ENCODE measurements at regions not wholly inside any gene's neighbourhood (a gene's known extent, or its start where the extent isn't known, plus 50 kb on each side); places are given as distances from the start of the nearest gene placed in this dataset.

DNA sequence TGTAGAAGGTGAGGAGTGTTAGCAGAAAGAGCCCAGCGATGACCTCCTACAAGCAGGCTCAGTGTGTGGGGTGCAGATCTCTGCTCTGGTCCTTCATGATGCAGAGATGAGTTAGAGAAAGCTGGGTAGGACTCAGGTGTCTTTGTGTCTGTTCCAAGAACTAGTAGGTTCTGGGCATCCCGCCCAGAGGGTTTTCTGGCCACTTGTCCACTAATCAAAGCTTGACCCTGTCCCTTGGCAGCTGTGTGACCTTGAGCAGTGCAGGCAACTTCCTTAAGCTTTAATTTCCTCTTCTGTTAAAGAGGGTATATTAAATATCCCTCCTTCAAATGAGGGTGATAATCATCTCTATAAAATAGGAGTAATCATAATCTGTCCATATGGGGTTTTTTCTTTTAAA is 54.7 kb upstream of the WNT4 start (continued):
- TF ChIP-seq, protein P1, sequence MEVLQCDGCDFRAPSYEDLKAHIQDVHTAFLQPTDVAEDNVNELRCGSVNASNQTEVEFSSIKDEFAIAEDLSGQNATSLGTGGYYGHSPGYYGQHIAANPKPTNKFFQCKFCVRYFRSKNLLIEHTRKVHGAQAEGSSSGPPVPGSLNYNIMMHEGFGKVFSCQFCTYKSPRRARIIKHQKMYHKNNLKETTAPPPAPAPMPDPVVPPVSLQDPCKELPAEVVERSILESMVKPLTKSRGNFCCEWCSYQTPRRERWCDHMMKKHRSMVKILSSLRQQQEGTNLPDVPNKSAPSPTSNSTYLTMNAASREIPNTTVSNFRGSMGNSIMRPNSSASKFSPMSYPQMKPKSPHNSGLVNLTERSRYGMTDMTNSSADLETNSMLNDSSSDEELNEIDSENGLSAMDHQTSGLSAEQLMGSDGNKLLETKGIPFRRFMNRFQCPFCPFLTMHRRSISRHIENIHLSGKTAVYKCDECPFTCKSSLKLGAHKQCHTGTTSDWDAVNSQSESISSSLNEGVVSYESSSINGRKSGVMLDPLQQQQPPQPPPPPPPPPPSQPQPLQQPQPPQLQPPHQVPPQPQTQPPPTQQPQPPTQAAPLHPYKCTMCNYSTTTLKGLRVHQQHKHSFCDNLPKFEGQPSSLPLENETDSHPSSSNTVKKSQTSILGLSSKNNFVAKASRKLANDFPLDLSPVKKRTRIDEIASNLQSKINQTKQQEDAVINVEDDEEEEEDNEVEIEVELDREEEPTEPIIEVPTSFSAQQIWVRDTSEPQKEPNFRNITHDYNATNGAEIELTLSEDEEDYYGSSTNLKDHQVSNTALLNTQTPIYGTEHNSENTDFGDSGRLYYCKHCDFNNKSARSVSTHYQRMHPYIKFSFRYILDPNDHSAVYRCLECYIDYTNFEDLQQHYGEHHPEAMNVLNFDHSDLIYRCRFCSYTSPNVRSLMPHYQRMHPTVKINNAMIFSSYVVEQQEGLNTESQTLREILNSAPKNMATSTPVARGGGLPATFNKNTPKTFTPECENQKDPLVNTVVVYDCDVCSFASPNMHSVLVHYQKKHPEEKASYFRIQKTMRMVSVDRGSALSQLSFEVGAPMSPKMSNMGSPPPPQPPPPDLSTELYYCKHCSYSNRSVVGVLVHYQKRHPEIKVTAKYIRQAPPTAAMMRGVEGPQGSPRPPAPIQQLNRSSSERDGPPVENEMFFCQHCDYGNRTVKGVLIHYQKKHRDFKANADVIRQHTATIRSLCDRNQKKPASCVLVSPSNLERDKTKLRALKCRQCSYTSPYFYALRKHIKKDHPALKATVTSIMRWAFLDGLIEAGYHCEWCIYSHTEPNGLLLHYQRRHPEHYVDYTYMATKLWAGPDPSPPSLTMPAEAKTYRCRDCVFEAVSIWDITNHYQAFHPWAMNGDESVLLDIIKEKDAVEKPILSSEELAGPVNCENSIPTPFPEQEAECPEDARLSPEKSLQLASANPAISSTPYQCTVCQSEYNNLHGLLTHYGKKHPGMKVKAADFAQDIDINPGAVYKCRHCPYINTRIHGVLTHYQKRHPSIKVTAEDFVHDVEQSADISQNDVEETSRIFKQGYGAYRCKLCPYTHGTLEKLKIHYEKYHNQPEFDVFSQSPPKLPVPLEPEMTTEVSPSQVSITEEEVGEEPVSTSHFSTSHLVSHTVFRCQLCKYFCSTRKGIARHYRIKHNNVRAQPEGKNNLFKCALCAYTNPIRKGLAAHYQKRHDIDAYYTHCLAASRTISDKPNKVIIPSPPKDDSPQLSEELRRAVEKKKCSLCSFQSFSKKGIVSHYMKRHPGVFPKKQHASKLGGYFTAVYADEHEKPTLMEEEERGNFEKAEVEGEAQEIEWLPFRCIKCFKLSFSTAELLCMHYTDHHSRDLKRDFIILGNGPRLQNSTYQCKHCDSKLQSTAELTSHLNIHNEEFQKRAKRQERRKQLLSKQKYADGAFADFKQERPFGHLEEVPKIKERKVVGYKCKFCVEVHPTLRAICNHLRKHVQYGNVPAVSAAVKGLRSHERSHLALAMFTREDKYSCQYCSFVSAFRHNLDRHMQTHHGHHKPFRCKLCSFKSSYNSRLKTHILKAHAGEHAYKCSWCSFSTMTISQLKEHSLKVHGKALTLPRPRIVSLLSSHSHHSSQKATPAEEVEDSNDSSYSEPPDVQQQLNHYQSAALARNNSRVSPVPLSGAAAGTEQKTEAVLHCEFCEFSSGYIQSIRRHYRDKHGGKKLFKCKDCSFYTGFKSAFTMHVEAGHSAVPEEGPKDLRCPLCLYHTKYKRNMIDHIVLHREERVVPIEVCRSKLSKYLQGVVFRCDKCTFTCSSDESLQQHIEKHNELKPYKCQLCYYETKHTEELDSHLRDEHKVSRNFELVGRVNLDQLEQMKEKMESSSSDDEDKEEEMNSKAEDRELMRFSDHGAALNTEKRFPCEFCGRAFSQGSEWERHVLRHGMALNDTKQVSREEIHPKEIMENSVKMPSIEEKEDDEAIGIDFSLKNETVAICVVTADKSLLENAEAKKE (CRISPR knock-in tag; IDR thresholded peaks at IDR 0.05) = no peak

DNA sequence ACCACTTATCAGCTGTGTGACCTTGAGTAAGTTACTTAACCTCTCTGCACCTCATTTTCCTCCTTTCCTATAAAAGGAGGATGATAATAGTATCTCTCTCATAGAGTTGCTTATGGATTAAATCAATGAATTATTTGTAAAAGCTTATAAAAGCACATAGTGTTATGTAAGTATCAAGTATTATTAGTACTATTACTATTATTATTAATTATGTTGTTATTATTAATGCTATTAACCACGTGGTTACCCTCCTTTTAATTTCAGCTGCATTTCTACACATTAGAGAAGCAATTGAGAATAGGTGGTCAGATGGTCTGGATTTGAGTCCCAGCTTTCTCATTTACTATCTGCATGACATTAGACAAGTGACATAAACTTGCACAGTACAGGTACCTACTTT is 58.1 kb upstream of the WNT4 start:
- Histone ChIP-seq H3K36me3 (ENCODE audit: insufficient read depth) (no peaks in the 10 kb centered on the region), H2AFZ (no peak overlapping the region), H3K9me2 (ENCODE audit: insufficient read depth) (0 out of 2 replicates have a peak, but pooled peaks cover 3% of the 10 kb centered on the region), H3K27me3 (ENCODE audit: insufficient read depth) (no peaks in the 10 kb centered on the region), H3K79me2 (replicated peaks; ENCODE audit: insufficient read depth) (no peaks in the 10 kb centered on the region), H3K4me2 (no peak overlapping the region), H3F3A (replicated peaks; ENCODE audit: low read depth) (no peaks in the 10 kb centered on the region), H4K20me1 (replicated peaks; ENCODE audit: insufficient read depth) (no peaks in the 10 kb centered on the region; the same call in 1 of the 2 replicates), H3K27ac (ENCODE audit: low read depth) (no peak overlapping the region), H3K4me1 (ENCODE audit: insufficient read depth) (no peaks in the 10 kb centered on the region), H3K4me3 (no peak overlapping the region)
- Mint-ChIP-seq H3K4me1 (no peaks in the 10 kb centered on the region), H3K36me3 (ENCODE audit: low read depth) (no peaks in the 10 kb centered on the region), H3K27me3 (ENCODE audit: insufficient read depth, low read depth, poor library complexity) (peaks cover 10% of the 10 kb centered on the region), H3K27ac (no peak overlapping the region), H3K4me3 (no peak overlapping the region), H3K9me3 (no peaks in the 10 kb centered on the region; the same call in 2 of the 3 replicates)
- ATAC-seq (no peak), DNase-seq (ENCODE audit: low spot score) (no peak)
- TF ChIP-seq JUNB (IDR thresholded peaks at IDR 0.05; ENCODE audit: unreplicated experiment) = no peak
- TF ChIP-seq STAT1 (IDR thresholded peaks at IDR 0.05; ENCODE audit: unreplicated experiment) = no peak
- TF ChIP-seq REST (IDR thresholded peaks at IDR 0.05; ENCODE audit: unreplicated experiment) = no peak
- no peak for TF ChIP-seq POLR2AphosphoS5 (IDR thresholded peaks at IDR 0.05; ENCODE audit: low read depth)
- no peak for TF ChIP-seq ZNF331 (CRISPR knock-in tag; IDR thresholded peaks at IDR 0.05; ENCODE audit: low read depth)
- TF ChIP-seq ETS1 (IDR thresholded peaks at IDR 0.05) = no peak
- TF ChIP-seq CREB1 (CRISPR knock-in tag; IDR thresholded peaks at IDR 0.05; ENCODE audit: low read depth) = no peak
- no peak for TF ChIP-seq ZNF114 (CRISPR knock-in tag; IDR thresholded peaks at IDR 0.05)
- no peak for TF ChIP-seq NANOG (IDR thresholded peaks at IDR 0.05; ENCODE audit: borderline replicate concordance)
- TF ChIP-seq EZH2phosphoT487 (IDR thresholded peaks at IDR 0.05; ENCODE audit: unreplicated experiment) = no peak
- no peak for TF ChIP-seq CTCF (conservative IDR thresholded peaks at IDR 0.05; ENCODE audit: low read depth in 2 of 2)
- no peak for TF ChIP-seq EZH2 (IDR thresholded peaks at IDR 0.05; ENCODE audit: low read depth, unreplicated experiment)
